SK-N-SH (cell line): ENCODE measurements at regions not wholly inside any gene's neighbourhood (a gene's known extent, or its start where the extent isn't known, plus 50 kb on each side); places are given as distances from the start of the nearest gene placed in this dataset.

Experiments
- CTCF ChIA-PET: fragments of 300-600, 350-600 bp; formaldehyde crosslinking; extraction: SDS; loops from one replicate; lab custom pipeline; 2021; lab: Yijun Ruan, JAX
- POLR2A ChIA-PET: fragments of 350-600 bp; sonication (Branson Sonifier 250); formaldehyde crosslinking; extraction: SDS; loops from one replicate; lab custom pipeline; 2020; ENCODE audit warnings: antibody characterized with exemption, inconsistent platforms; lab: Yijun Ruan, JAX
- DNase-seq: peaks from one replicate; pipeline ENCODE4 v3.0.0; 2012
- H2AFZ ChIP-seq: fragments of 200-600 bp; sonication (generic); 2 replicates; pipeline ENCODE4 v1.8.1; 2016; ENCODE audit warnings: antibody characterized with exemption, mild to moderate bottlenecking, low read depth
- H3F3A ChIP-seq: fragments of 200-600 bp; sonication (generic); replicated peaks from 2 replicates; pipeline ENCODE3; 2016; ENCODE audit warnings: antibody characterized with exemption, mild to moderate bottlenecking; ENCODE audit not compliant: insufficient read depth
- H3K27ac ChIP-seq, 2 experiments: fragments of 200-500 bp in 1 of 2; fragments of 200-600 bp in 1 of 2; sonication (Bioruptor generic) in 1 of 2; sonication (generic), shearing (Covaris generic) in 1 of 2; 2 replicates each; pipeline versions ENCODE4 v1.5.1 to v1.6.1; 2014 to 2016; ENCODE audit warnings: low read depth in 2 of 2, inconsistent platforms in 1 of 2, low read length in 1 of 2, mild to moderate bottlenecking in 1 of 2, mixed read lengths in 1 of 2
- H3K27me3 ChIP-seq: fragments of 200-600 bp; sonication (generic), shearing (Covaris generic); 2 replicates; pipeline ENCODE4 v1.6.1; 2016; ENCODE audit warnings: mixed run types; ENCODE audit not compliant: insufficient read depth
- H3K36me3 ChIP-seq, 2 experiments: fragments of 200-500 bp in 1 of 2; fragments of 200-600 bp in 1 of 2; sonication (Bioruptor generic) in 1 of 2; sonication (generic) in 1 of 2; replicated peaks in 1 of 2; 2 replicates each; pipeline versions ENCODE3 to v1.5.1; 2014 to 2016; ENCODE audit warnings: low read length in 1 of 2, mild to moderate bottlenecking in 1 of 2; ENCODE audit not compliant: insufficient read depth in 2 of 2, control insufficient read depth in 1 of 2
- H3K4me1 ChIP-seq, 2 experiments: fragments of 200-500 bp in 1 of 2; fragments of 200-600 bp in 1 of 2; sonication (Bioruptor generic) in 1 of 2; sonication (generic), shearing (Covaris generic) in 1 of 2; 2 replicates each; pipeline versions ENCODE4 v1.5.1 to v1.6.1; 2014 to 2016; ENCODE audit warnings: low read depth in 1 of 2, low read length in 1 of 2, mixed run types in 1 of 2; ENCODE audit not compliant: insufficient read depth in 2 of 2, control insufficient read depth in 1 of 2
- H3K4me2 ChIP-seq: fragments of 200-600 bp; sonication (generic), shearing (Covaris generic); 2 replicates; pipeline ENCODE4 v1.6.1; 2017; ENCODE audit warnings: mixed run types
- H3K4me3 ChIP-seq, 2 experiments: fragments of 200-500 bp in 1 of 2; fragments of 200-600 bp in 1 of 2; sonication (Bioruptor generic) in 1 of 2; sonication (generic), shearing (Covaris generic) in 1 of 2; 2 replicates each; pipeline versions ENCODE4 v1.5.1 to v1.8.1; 2014 to 2016; ENCODE audit warnings: low read depth in 2 of 2, inconsistent platforms in 1 of 2, low read length in 1 of 2, mild to moderate bottlenecking in 1 of 2, mixed read lengths in 1 of 2, moderate library complexity in 1 of 2
- H3K79me2 ChIP-seq: fragments of 200-600 bp; sonication (generic); 2 replicates; pipeline ENCODE4 v1.8.1; 2017; ENCODE audit warnings: mild to moderate bottlenecking; ENCODE audit not compliant: insufficient read depth
- H3K9ac ChIP-seq: fragments of 200-600 bp; sonication (generic); 2 replicates; pipeline ENCODE4 v1.6.1; 2017; ENCODE audit warnings: mixed run types
- H3K9me2 ChIP-seq: fragments of 200-600 bp; sonication (generic); 2 replicates; pipeline ENCODE4 v1.6.1; 2017; ENCODE audit warnings: mixed run types
- H3K9me3 ChIP-seq: fragments of 200-600 bp; sonication (generic); 2 replicates; pipeline ENCODE4 v1.6.1; 2017; ENCODE audit warnings: mixed run types, mild to moderate bottlenecking, moderate library complexity
- H4K20me1 ChIP-seq: fragments of 200-600 bp; sonication (generic); 2 replicates; pipeline ENCODE4 v1.6.1; 2017; ENCODE audit warnings: mild to moderate bottlenecking, mixed run types; ENCODE audit not compliant: insufficient read depth
- ELF1 ChIP-seq: IDR thresholded peaks from 2 replicates; pipeline ENCODE4 v1.4.0; 2012
- FOSL2 ChIP-seq: IDR thresholded peaks from 2 replicates; pipeline ENCODE4 v1.4.0; 2012; ENCODE audit warnings: low read depth, mild to moderate bottlenecking, moderate library complexity, borderline replicate concordance
- GATA2 ChIP-seq: sonication (generic); formaldehyde crosslinking; IDR thresholded peaks from 2 replicates; pipeline ENCODE4 v1.5.0; 2020; ENCODE audit warnings: mild to moderate bottlenecking, missing genetic modification reagents
- JUND ChIP-seq: IDR thresholded peaks from 2 replicates; pipeline ENCODE4 v1.4.0; 2012
- MXI1 ChIP-seq: IDR thresholded peaks from 2 replicates; pipeline ENCODE4 v1.6.1; 2012; ENCODE audit warnings: mild to moderate bottlenecking, low read depth, low read length, improper control_type of control experiment
- RAD21 ChIP-seq: IDR thresholded peaks from 2 replicates; pipeline ENCODE4 v1.6.1; 2012; ENCODE audit warnings: mild to moderate bottlenecking, low read length
- REST ChIP-seq: IDR thresholded peaks from 2 replicates; pipeline ENCODE4 v1.6.1; 2012; ENCODE audit warnings: mild to moderate bottlenecking, low read depth, low read length, moderate library complexity
- SIN3A ChIP-seq: IDR thresholded peaks from 2 replicates; pipeline ENCODE4 v1.6.1; 2012; ENCODE audit warnings: low read depth, mild to moderate bottlenecking, low read length, moderate library complexity, borderline replicate concordance
- TCF12 ChIP-seq: IDR thresholded peaks from 2 replicates; pipeline ENCODE4 v1.4.0; 2012
- YY1 ChIP-seq: IDR thresholded peaks from 2 replicates; pipeline ENCODE4 v1.4.0; 2012; ENCODE audit warnings: low read depth, mild to moderate bottlenecking
- WGBS: methylation state at CpG from one replicate; pipeline ENCODE4 v1.1.6; 2017; ENCODE audit warnings: low lambda C conversion rate; 5-methylcytosine and 5-hydroxymethylcytosine counted together
- TF ChIP-seq, protein P1 (sequence below): IDR thresholded peaks from 2 replicates; pipeline ENCODE4 v1.4.0; 2012; ENCODE audit warnings: low read depth, borderline replicate concordance
- TF ChIP-seq, protein P2 (sequence below): fragments of 150-350 bp; IDR thresholded peaks from 2 replicates; pipeline ENCODE4 v1.6.1; 2016; ENCODE audit warnings: mild to moderate bottlenecking, low read depth, low read length

DNA sequence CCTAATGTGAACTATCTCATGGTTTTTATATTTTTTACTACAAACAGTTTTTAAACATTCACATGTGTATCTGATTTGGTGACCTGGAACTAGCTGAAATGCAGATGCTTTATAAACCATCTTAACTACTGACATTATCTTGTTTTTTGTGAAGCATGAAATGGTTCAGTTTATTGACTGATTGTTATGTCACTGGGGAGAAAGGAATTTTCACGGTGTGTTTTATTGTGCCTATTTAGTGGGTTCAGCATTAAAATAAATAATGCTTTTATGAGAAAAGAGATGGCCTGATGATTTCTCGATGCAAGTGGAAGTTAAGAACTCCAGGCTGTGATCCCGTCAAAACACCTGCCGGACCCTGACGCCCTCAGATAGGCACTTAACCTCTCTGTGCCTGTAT, 79.9 kb upstream of the KIF26B start:
- no peaks in the 10 kb centered on the region for H4K20me1 ChIP-seq
- no peak overlapping the region for H3K9ac ChIP-seq
- H3K79me2 ChIP-seq = no peaks in the 10 kb centered on the region
- H3K27me3 ChIP-seq = no peaks in the 10 kb centered on the region
- H3K27ac ChIP-seq = no peak overlapping the region
- DNase-seq = no peak
- POLR2A ChIA-PET = no interaction called here
- TF ChIP-seq GATA2 (CRISPR knock-in tag) (no peak), TCF12 (no peak), REST (no peak), SIN3A (no peak), RAD21 (no peak), ELF1 (no peak), FOSL2 (no peak), YY1 (no peak), MXI1 (no peak), JUND (no peak)
- TF ChIP-seq, protein P1, sequence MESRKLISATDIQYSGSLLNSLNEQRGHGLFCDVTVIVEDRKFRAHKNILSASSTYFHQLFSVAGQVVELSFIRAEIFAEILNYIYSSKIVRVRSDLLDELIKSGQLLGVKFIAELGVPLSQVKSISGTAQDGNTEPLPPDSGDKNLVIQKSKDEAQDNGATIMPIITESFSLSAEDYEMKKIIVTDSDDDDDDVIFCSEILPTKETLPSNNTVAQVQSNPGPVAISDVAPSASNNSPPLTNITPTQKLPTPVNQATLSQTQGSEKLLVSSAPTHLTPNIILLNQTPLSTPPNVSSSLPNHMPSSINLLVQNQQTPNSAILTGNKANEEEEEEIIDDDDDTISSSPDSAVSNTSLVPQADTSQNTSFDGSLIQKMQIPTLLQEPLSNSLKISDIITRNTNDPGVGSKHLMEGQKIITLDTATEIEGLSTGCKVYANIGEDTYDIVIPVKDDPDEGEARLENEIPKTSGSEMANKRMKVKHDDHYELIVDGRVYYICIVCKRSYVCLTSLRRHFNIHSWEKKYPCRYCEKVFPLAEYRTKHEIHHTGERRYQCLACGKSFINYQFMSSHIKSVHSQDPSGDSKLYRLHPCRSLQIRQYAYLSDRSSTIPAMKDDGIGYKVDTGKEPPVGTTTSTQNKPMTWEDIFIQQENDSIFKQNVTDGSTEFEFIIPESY = no peak
- TF ChIP-seq, protein P2, sequence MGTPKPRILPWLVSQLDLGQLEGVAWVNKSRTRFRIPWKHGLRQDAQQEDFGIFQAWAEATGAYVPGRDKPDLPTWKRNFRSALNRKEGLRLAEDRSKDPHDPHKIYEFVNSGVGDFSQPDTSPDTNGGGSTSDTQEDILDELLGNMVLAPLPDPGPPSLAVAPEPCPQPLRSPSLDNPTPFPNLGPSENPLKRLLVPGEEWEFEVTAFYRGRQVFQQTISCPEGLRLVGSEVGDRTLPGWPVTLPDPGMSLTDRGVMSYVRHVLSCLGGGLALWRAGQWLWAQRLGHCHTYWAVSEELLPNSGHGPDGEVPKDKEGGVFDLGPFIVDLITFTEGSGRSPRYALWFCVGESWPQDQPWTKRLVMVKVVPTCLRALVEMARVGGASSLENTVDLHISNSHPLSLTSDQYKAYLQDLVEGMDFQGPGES = no peak
- 69% methylated on average over 5 of the region's 5 CpGs for WGBS
- CTCF ChIA-PET = interaction anchor here (1.4 kb wide), 1 partner anchor 32 kb away, joined by 3 read pairs; no protein-coding TSS in a partner anchor
- H3K9me3 ChIP-seq = no peaks in the 10 kb centered on the region
- H3K4me2 ChIP-seq = no peak overlapping the region
- H3K4me3 ChIP-seq = no peak overlapping the region
- H3F3A ChIP-seq = no peaks in the 10 kb centered on the region
- H3K4me1 ChIP-seq = peaks cover 5 to 9% of the 10 kb centered on the region in 2 experiments; a peak in 3 of 4 replicates
- H3K36me3 ChIP-seq = peaks cover 0 to 10% of the 10 kb centered on the region in 2 experiments
- H3K9me2 ChIP-seq = no peaks in the 10 kb centered on the region
- H2AFZ ChIP-seq = no peak overlapping the region
